Sigmoid colon (tissue), 6 donors: ENCODE measurements at regions not wholly inside any gene's neighbourhood (a gene's known extent, or its start where the extent isn't known, plus 50 kb on each side); places are given as distances from the start of the nearest gene placed in this dataset.

Source experiments
- DNase-seq: peaks from one replicate; pipeline ENCODE4 v3.0.0-alpha.2; 2019
- H3K27ac ChIP-seq, 4 donors: fragments of 200-600 bp; sonication (generic); one replicate each; pipeline ENCODE4 v1.5.1; 2016 to 2019; ENCODE audit warnings: mild to moderate bottlenecking in 1 of 4
- H3K27me3 ChIP-seq, 3 donors: fragments of 200-600 bp; sonication (generic); one replicate each; pipeline ENCODE4 v1.5.1; 2019; ENCODE audit warnings: mild to moderate bottlenecking in 1 of 3
- H3K36me3 ChIP-seq, 4 donors: fragments of 200-600 bp; sonication (generic); one replicate each; pipeline ENCODE4 v1.5.1; 2016 to 2019
- H3K4me1 ChIP-seq, 4 donors: fragments of 200-600 bp; sonication (generic); one replicate each; pipeline ENCODE4 v1.5.1; 2017 to 2019
- H3K4me3 ChIP-seq, 4 donors: fragments of 200-600 bp; sonication (generic); one replicate each; pipeline ENCODE4 v1.5.1; 2017 to 2019; ENCODE audit warnings: mild to moderate bottlenecking in 2 of 4, moderate library complexity in 1 of 4
- H3K9me3 ChIP-seq, 4 donors: fragments of 200-600 bp in 3 of 4; sonication (generic) in 3 of 4; one replicate each; pipeline versions ENCODE4 v1.5.1 to v1.6.1; 2013 to 2019
- CTCF ChIP-seq, 4 experiments: fragments of 450-650 bp in 3 of 4; fragments of 200-600 bp in 1 of 4; IDR thresholded peaks; one replicate each; pipeline ENCODE4 v1.5.1; 2016 to 2019; ENCODE audit warnings: antibody characterized with exemption in 4 of 4, mild to moderate bottlenecking in 3 of 4, moderate library complexity in 2 of 4
- EP300 ChIP-seq, 4 donors: sonication (generic); formaldehyde crosslinking; IDR thresholded peaks; one replicate each; pipeline ENCODE4 v1.6.1; 2017; ENCODE audit warnings: antibody characterized with exemption in 4 of 4
- POLR2A ChIP-seq, 2 donors: fragments of 450-650 bp; IDR thresholded peaks; one replicate each; pipeline ENCODE4 v1.6.1; 2016; ENCODE audit warnings: antibody characterized with exemption in 2 of 2, mild to moderate bottlenecking in 2 of 2, moderate library complexity in 2 of 2
- POLR2AphosphoS5 ChIP-seq, 4 donors: sonication (generic); formaldehyde crosslinking; IDR thresholded peaks; one replicate each; pipeline ENCODE4 v1.6.1; 2017; ENCODE audit warnings: antibody characterized with exemption in 4 of 4
- WGBS, 2 donors: extraction: QIAGEN DNeasy Blood & Tissue Kit; methylation state at CpG; one replicate each; pipeline ENCODE4 v1.1.7; 2013; 5-methylcytosine and 5-hydroxymethylcytosine counted together
- intact Hi-C: fragments of 100-400 bp; cut with DNase I; formaldehyde crosslinking; loops from one replicate; pipeline ENCODE4 v1.15.1; 2023
- donor health status: healthy with polysubstance abuse.
- donor health status: healthy.

GRCh38 chr4:180394312-180394711 is 1848.9 kb upstream of the TENM3 start:
- Histone ChIP-seq H3K27me3 (no peaks in the 10 kb centered on the region), H3K4me1 (no peaks in the 10 kb centered on the region), H3K36me3 (no peaks in the 10 kb centered on the region), H3K27ac (no peak overlapping the region), H3K4me3 (no peak overlapping the region), H3K9me3 (no peaks in the 10 kb centered on the region)
- TF ChIP-seq POLR2AphosphoS5 (IDR thresholded peaks at IDR 0.05): no peak
- no peak for TF ChIP-seq CTCF (IDR thresholded peaks at IDR 0.05)
- TF ChIP-seq EP300 (IDR thresholded peaks at IDR 0.05): no peak
- TF ChIP-seq POLR2A (IDR thresholded peaks at IDR 0.05): no peak
- DNase-seq: no peak
- 43 to 70% methylated on average over 2 of the region's 2 CpGs for WGBS, 2 donors
- intact Hi-C loops: no loop called here

- Histone ChIP-seq H3K9me3 (no peaks in the 10 kb centered on the region), H3K4me1 (no peaks in the 10 kb centered on the region), H3K27ac (no peak overlapping the region), H3K4me3 (no peak overlapping the region), H3K36me3 (no peaks in the 10 kb centered on the region), H3K27me3 (no peaks in the 10 kb centered on the region)
- intact Hi-C loops: no loop called here
- TF ChIP-seq POLR2A (IDR thresholded peaks at IDR 0.05) (no peak), CTCF (IDR thresholded peaks at IDR 0.05) (no peak), POLR2AphosphoS5 (IDR thresholded peaks at IDR 0.05) (no peak), EP300 (IDR thresholded peaks at IDR 0.05) (no peak)
- WGBS, 2 donors: 62 to 73% methylated on average over 3 of the region's 3 CpGs
- no peak for DNase-seq
Observed at GRCh38 chr4:180394730-180395129, 1848.5 kb upstream of the TENM3 start.

GRCh38 chr4:180398564-180398963 is 1844.6 kb upstream of the TENM3 start:
- H3K4me3 ChIP-seq: no peak overlapping the region
- DNase-seq: no peak
- no peaks in the 10 kb centered on the region for H3K36me3 ChIP-seq
- H3K27me3 ChIP-seq: no peaks in the 10 kb centered on the region
- WGBS, 2 donors: 82 to 84% methylated on average over 4 of the region's 4 CpGs
- H3K27ac ChIP-seq: no peak overlapping the region
- no peaks in the 10 kb centered on the region for H3K9me3 ChIP-seq
- no peaks in the 10 kb centered on the region for H3K4me1 ChIP-seq
- TF ChIP-seq POLR2A (IDR thresholded peaks at IDR 0.05): no peak
- TF ChIP-seq POLR2AphosphoS5 (IDR thresholded peaks at IDR 0.05): no peak
- no peak for TF ChIP-seq CTCF (IDR thresholded peaks at IDR 0.05)
- no peak for TF ChIP-seq EP300 (IDR thresholded peaks at IDR 0.05)
- intact Hi-C loops: no loop called here

- H3K9me3 ChIP-seq: no peaks in the 10 kb centered on the region
- no peaks in the 10 kb centered on the region for H3K4me1 ChIP-seq
Observed at GRCh38 chr4:180407275-180407885, 1835.8 kb upstream of the TENM3 start.

More at GRCh38 chr4:180407275-180407885, 1835.8 kb upstream of the TENM3 start:
- no peaks in the 10 kb centered on the region for H3K27me3 ChIP-seq
- intact Hi-C loops: no loop called here
- no peak for TF ChIP-seq POLR2AphosphoS5 (IDR thresholded peaks at IDR 0.05)
- TF ChIP-seq CTCF (IDR thresholded peaks at IDR 0.05): no peak
- TF ChIP-seq POLR2A (IDR thresholded peaks at IDR 0.05): no peak
- no peak for TF ChIP-seq EP300 (IDR thresholded peaks at IDR 0.05)
- no peak for DNase-seq
- no peaks in the 10 kb centered on the region for H3K36me3 ChIP-seq
- no peak overlapping the region for H3K4me3 ChIP-seq
- no peak overlapping the region for H3K27ac ChIP-seq
- WGBS, 2 donors: 67 to 69% methylated on average over 4 of the region's 4 CpGs
